ENCODE measurements at regions not wholly inside any gene's neighbourhood (a gene's known extent, or its start where the extent isn't known, plus 50 kb on each side); places are given as distances from the start of the nearest gene placed in this dataset.

- peaks cover 3% of the 10 kb centered on the region for H3K27me3 Mint-ChIP-seq
Measured at GRCh38 chr9:118532592-118532991, 828.4 kb downstream of the TLR4 start.

GRCh38 chr9:118533101-118533500, 828.9 kb downstream of the TLR4 start:
- no peak for TF ChIP-seq CTCF (IDR thresholded peaks at IDR 0.05; ENCODE audit: unreplicated experiment)
- Mint-ChIP-seq H3K4me1 (ENCODE audit: low read depth) (no peaks in the 10 kb centered on the region), H3K27ac (no peak overlapping the region), H3K36me3 (ENCODE audit: insufficient read depth) (no peaks in the 10 kb centered on the region), H3K4me3 (ENCODE audit: low read depth) (no peak overlapping the region), H3K9me3 (ENCODE audit: low read depth) (no peaks in the 10 kb centered on the region), H3K27me3 (peaks cover 3% of the 10 kb centered on the region)
- no peak for DNase-seq (ENCODE audit: low spot score, unreplicated experiment)

More at GRCh38 chr9:118532592-118532991, 828.4 kb downstream of the TLR4 start:
- no peaks in the 10 kb centered on the region for H3K4me1 Mint-ChIP-seq (ENCODE audit: low read depth)
- H3K36me3 Mint-ChIP-seq (ENCODE audit: insufficient read depth): no peaks in the 10 kb centered on the region
- no peak for TF ChIP-seq CTCF (IDR thresholded peaks at IDR 0.05; ENCODE audit: unreplicated experiment)
- H3K9me3 Mint-ChIP-seq (ENCODE audit: low read depth): no peaks in the 10 kb centered on the region
- no peak overlapping the region for H3K27ac Mint-ChIP-seq
- no peak overlapping the region for H3K4me3 Mint-ChIP-seq (ENCODE audit: low read depth)
- no peak for DNase-seq (ENCODE audit: low spot score, unreplicated experiment)

GRCh38 chr9:118533850-118534249, 829.6 kb downstream of the TLR4 start:
- no peak for TF ChIP-seq CTCF (IDR thresholded peaks at IDR 0.05; ENCODE audit: unreplicated experiment)
- DNase-seq (ENCODE audit: low spot score, unreplicated experiment): no peak
- no peaks in the 10 kb centered on the region for H3K36me3 Mint-ChIP-seq (ENCODE audit: insufficient read depth)

GRCh38 chr9:118536153-118536552, 832.0 kb downstream of the TLR4 start:
- Mint-ChIP-seq H3K9me3 (ENCODE audit: low read depth) (no peaks in the 10 kb centered on the region), H3K27me3 (peaks cover 3% of the 10 kb centered on the region), H3K27ac (no peak overlapping the region), H3K4me1 (ENCODE audit: low read depth) (no peaks in the 10 kb centered on the region), H3K36me3 (ENCODE audit: insufficient read depth) (no peaks in the 10 kb centered on the region), H3K4me3 (ENCODE audit: low read depth) (no peak overlapping the region)
- TF ChIP-seq CTCF (IDR thresholded peaks at IDR 0.05; ENCODE audit: unreplicated experiment): no peak
- DNase-seq (ENCODE audit: low spot score, unreplicated experiment): no peak

More at GRCh38 chr9:118533850-118534249, 829.6 kb downstream of the TLR4 start:
- Mint-ChIP-seq H3K27ac (no peak overlapping the region), H3K4me3 (ENCODE audit: low read depth) (no peak overlapping the region), H3K9me3 (ENCODE audit: low read depth) (no peaks in the 10 kb centered on the region), H3K4me1 (ENCODE audit: low read depth) (no peaks in the 10 kb centered on the region), H3K27me3 (peaks cover 3% of the 10 kb centered on the region)

- DNase-seq (ENCODE audit: low spot score, unreplicated experiment): no peak
- Mint-ChIP-seq H3K9me3 (ENCODE audit: low read depth) (no peaks in the 10 kb centered on the region), H3K27me3 (peaks cover 3% of the 10 kb centered on the region), H3K36me3 (ENCODE audit: insufficient read depth) (no peaks in the 10 kb centered on the region), H3K4me1 (ENCODE audit: low read depth) (no peaks in the 10 kb centered on the region), H3K4me3 (ENCODE audit: low read depth) (no peak overlapping the region), H3K27ac (no peak overlapping the region)
- no peak for TF ChIP-seq CTCF (IDR thresholded peaks at IDR 0.05; ENCODE audit: unreplicated experiment)
Measured at GRCh38 chr9:118538959-118539358, 830.3 kb downstream of the BRINP1 start.

Measured in progenitor cell of endocrine pancreas (in vitro differentiated cells).